ENCODE measurements at regions not wholly inside any gene's neighbourhood (a gene's known extent, or its start where the extent isn't known, plus 50 kb on each side); places are given as distances from the start of the nearest gene placed in this dataset.
"Not testable (repeated sequence)": the region's sequence is repeated elsewhere in the genome, so short reads cannot be mapped to it uniquely, and the experiment has no call there.

DNA sequence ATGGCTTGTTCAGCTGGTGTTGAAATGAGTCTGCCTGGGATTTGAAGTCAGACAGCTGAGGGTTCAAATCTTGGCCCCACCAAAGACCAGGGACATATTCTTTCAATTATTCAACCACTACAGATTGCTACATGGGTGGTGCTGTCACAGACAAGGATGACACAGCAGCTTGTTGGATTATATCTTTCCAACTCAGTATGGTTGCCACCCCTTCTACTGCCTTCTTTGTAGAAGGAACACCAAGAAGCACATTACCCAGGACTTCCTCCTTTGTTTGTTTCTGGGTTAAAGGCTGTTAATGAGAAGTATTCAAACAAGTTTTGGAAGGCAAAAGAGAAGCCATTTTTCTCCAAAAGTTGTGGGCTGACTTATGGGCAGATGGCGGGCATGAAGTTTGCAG is 78.6 kb downstream of the COPRS start:
- no peaks in the 10 kb centered on the region for H3K36me3 ChIP-seq (ENCODE audit: control insufficient read depth in 2 of 2, insufficient read depth in 1 of 2, low read length in 2 of 2)
- no peaks in the 10 kb centered on the region for H3K9me3 ChIP-seq (ENCODE audit: control insufficient read depth, insufficient read depth, low read depth, low read length)
- H3K27ac ChIP-seq (ENCODE audit: extremely low read depth, low read depth, low read length) = no peak overlapping the region
- H3K4me1 ChIP-seq (ENCODE audit: control insufficient read depth, insufficient read depth, low read length) = no peaks in the 10 kb centered on the region
- TF ChIP-seq ZFHX2 (tag by site-specific recombination; conservative IDR thresholded peaks at IDR 0.05) (no peak), ZNF776 (tag by site-specific recombination; IDR thresholded peaks at IDR 0.05; ENCODE audit: borderline replicate concordance) (no peak), ZNF23 (tag by site-specific recombination; IDR thresholded peaks at IDR 0.05; ENCODE audit: borderline replicate concordance) (no peak), ZSCAN5A (tag by site-specific recombination; IDR thresholded peaks at IDR 0.05) (no peak), ZNF266 (tag by site-specific recombination; IDR thresholded peaks at IDR 0.05; ENCODE audit: low read depth) (no peak), ZNF114 (tag by site-specific recombination; IDR thresholded peaks at IDR 0.05) (no peak), KLF9 (tag by site-specific recombination; IDR thresholded peaks at IDR 0.05; ENCODE audit: low read depth) (no peak), ZNF449 (tag by site-specific recombination; IDR thresholded peaks at IDR 0.05) (no peak), ZNF514 (tag by site-specific recombination; IDR thresholded peaks at IDR 0.05) (no peak), YY1 (tag by site-specific recombination; IDR thresholded peaks at IDR 0.05) (no peak), ZSCAN30 (tag by site-specific recombination; IDR thresholded peaks at IDR 0.05) (no peak), ZBTB20 (tag by site-specific recombination; IDR thresholded peaks at IDR 0.05) (no peak), ZNF404 (tag by site-specific recombination; IDR thresholded peaks at IDR 0.05) (no peak), ZNF433 (tag by site-specific recombination; IDR thresholded peaks at IDR 0.05; ENCODE audit: low read depth) (no peak), ZXDB (tag by site-specific recombination; IDR thresholded peaks at IDR 0.05) (no peak), ZNF830 (tag by site-specific recombination; IDR thresholded peaks at IDR 0.05; ENCODE audit: low read depth) (no peak)
- TF ChIP-seq, protein P1, sequence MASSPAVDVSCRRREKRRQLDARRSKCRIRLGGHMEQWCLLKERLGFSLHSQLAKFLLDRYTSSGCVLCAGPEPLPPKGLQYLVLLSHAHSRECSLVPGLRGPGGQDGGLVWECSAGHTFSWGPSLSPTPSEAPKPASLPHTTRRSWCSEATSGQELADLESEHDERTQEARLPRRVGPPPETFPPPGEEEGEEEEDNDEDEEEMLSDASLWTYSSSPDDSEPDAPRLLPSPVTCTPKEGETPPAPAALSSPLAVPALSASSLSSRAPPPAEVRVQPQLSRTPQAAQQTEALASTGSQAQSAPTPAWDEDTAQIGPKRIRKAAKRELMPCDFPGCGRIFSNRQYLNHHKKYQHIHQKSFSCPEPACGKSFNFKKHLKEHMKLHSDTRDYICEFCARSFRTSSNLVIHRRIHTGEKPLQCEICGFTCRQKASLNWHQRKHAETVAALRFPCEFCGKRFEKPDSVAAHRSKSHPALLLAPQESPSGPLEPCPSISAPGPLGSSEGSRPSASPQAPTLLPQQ (tag by site-specific recombination; IDR thresholded peaks at IDR 0.05) = no peak
- ChIA-PET POLR2A (no interaction called here), CTCF (no interaction called here)
- H3K4me3 ChIP-seq (ENCODE audit: low read depth, low read length) = no peak overlapping the region

DNA sequence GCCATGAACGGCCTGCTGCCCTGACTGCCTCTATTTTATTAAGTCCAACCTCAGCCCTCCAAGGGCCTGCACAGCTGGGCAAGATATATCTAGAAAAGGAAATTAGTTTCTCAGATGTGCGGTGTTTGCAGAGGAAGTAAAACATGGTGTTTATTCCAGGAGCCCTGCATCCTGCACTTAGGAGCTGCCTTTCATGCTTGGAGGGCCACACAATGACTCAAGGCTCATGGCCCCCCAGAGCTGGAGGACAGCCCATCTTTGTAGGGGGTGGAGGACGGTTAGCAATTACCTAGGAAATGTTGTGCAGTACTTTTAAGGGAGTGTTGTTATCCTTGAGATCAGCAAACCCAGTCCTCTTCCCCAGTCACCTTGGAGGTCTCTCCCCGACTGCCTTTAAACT is 80.5 kb downstream of the COPRS start:
- ChIA-PET POLR2A (no interaction called here), CTCF (interaction anchor here (0.5 to 0.7 kb wide), 2 partner anchors 64 to 75 kb away, joined by 3 to 5 read pairs; no protein-coding TSS in a partner anchor)
- Histone ChIP-seq H3K4me3 (ENCODE audit: low read depth, low read length) (no peak overlapping the region), H3K36me3 (ENCODE audit: control insufficient read depth in 2 of 2, insufficient read depth in 1 of 2, low read length in 2 of 2) (no peaks in the 10 kb centered on the region), H3K4me1 (ENCODE audit: control insufficient read depth, insufficient read depth, low read length) (no peaks in the 10 kb centered on the region), H3K27ac (ENCODE audit: extremely low read depth, low read depth, low read length) (no peak overlapping the region), H3K9me3 (ENCODE audit: control insufficient read depth, insufficient read depth, low read depth, low read length) (no peaks in the 10 kb centered on the region)
- TF ChIP-seq GLIS1 (tag by site-specific recombination; IDR thresholded peaks at IDR 0.05) (peak; percentile 91), GLI2 (tag by site-specific recombination; IDR thresholded peaks at IDR 0.05; ENCODE audit: borderline replicate concordance, low read depth) (no peak)

DNA sequence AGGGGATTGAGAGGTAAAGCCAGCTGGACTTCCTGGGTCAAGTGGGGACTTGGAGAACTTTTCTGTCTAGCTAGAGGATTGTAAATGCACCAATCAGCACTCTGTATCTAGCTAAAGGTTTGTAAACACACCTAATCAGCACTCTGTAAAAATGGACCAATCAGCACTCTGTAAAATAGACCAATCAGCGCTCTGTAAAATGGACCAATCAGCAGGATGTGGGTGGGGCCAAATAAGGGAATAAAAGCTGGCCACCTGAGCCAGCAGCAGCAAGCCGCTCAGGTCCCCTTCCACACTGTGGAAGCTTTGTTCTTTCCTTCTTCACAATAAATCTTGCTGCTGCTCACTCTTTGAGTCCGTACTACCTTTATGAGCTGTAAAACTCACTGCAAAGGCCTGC is 87.7 kb downstream of the COPRS start:
- H3K9me3 ChIP-seq (ENCODE audit: control insufficient read depth, insufficient read depth, low read depth, low read length); CTCF ChIA-PET; H3K27ac ChIP-seq (ENCODE audit: extremely low read depth, low read depth, low read length); H3K4me1 ChIP-seq (ENCODE audit: control insufficient read depth, insufficient read depth, low read length); POLR2A ChIA-PET; H3K4me3 ChIP-seq (ENCODE audit: low read depth, low read length); H3K36me3 ChIP-seq (ENCODE audit: control insufficient read depth in 2 of 2, insufficient read depth in 1 of 2, low read length in 2 of 2): not testable (repeated sequence)

DNA sequence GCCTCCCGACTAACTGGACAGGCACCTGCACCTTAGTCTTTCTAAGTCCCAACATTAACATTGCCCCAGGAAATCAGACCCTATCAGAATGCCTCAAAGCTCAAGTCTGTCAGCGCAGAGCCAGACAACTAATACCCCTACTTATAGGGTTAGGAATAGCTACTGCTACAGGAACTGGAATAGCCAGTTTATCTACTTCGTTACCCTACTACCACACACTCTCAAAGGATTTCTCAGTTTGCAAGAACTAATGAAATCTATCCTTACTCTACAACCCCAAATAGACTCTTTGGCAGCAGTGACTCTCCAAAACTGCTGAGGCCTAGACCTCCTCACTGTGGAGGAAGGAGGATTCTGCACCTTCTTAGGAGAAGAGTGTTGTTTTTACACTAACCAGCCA is 88.5 kb downstream of the COPRS start:
- CTCF ChIA-PET = interaction anchor here (0.6 kb wide), 1 partner anchor 9 kb away, joined by 5 read pairs; no protein-coding TSS in a partner anchor
- H3K4me3 ChIP-seq (ENCODE audit: low read depth, low read length); H3K4me1 ChIP-seq (ENCODE audit: control insufficient read depth, insufficient read depth, low read length); H3K36me3 ChIP-seq (ENCODE audit: control insufficient read depth in 2 of 2, insufficient read depth in 1 of 2, low read length in 2 of 2); H3K9me3 ChIP-seq (ENCODE audit: control insufficient read depth, insufficient read depth, low read depth, low read length); POLR2A ChIA-PET; H3K27ac ChIP-seq (ENCODE audit: extremely low read depth, low read depth, low read length): not testable (repeated sequence)

All from HEK293 (cell line).